ENCODE measurements at regions not wholly inside any gene's neighbourhood (a gene's known extent, or its start where the extent isn't known, plus 50 kb on each side); places are given as distances from the start of the nearest gene placed in this dataset.

GRCh38 chr1:209430821-209431259 lies 152.7 kb upstream of the CAMK1G start:
- Histone ChIP-seq H3K4me3 (ENCODE audit: low read depth, low read length) (no peak overlapping the region), H3K27me3 (ENCODE audit: control insufficient read depth, insufficient read depth, low read length) (no peaks in the 10 kb centered on the region), H3K36me3 (ENCODE audit: control insufficient read depth, insufficient read depth, low read length) (no peaks in the 10 kb centered on the region)
- no peak for DNase-seq (ENCODE audit: low read depth)
- TF ChIP-seq, protein P1, sequence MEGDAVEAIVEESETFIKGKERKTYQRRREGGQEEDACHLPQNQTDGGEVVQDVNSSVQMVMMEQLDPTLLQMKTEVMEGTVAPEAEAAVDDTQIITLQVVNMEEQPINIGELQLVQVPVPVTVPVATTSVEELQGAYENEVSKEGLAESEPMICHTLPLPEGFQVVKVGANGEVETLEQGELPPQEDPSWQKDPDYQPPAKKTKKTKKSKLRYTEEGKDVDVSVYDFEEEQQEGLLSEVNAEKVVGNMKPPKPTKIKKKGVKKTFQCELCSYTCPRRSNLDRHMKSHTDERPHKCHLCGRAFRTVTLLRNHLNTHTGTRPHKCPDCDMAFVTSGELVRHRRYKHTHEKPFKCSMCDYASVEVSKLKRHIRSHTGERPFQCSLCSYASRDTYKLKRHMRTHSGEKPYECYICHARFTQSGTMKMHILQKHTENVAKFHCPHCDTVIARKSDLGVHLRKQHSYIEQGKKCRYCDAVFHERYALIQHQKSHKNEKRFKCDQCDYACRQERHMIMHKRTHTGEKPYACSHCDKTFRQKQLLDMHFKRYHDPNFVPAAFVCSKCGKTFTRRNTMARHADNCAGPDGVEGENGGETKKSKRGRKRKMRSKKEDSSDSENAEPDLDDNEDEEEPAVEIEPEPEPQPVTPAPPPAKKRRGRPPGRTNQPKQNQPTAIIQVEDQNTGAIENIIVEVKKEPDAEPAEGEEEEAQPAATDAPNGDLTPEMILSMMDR (IDR thresholded peaks at IDR 0.05; ENCODE audit: insufficient read depth, low read length, poor library complexity, severe bottlenecking): no peak

- TF ChIP-seq, protein P1 (IDR thresholded peaks at IDR 0.05; ENCODE audit: insufficient read depth, low read length, poor library complexity, severe bottlenecking): no peak
- H3K4me3 ChIP-seq (ENCODE audit: low read depth, low read length): no peak overlapping the region
- H3K27me3 ChIP-seq (ENCODE audit: control insufficient read depth, insufficient read depth, low read length): no peaks in the 10 kb centered on the region
- no peaks in the 10 kb centered on the region for H3K36me3 ChIP-seq (ENCODE audit: control insufficient read depth, insufficient read depth, low read length)
- DNase-seq (ENCODE audit: low read depth): no peak
These were observed 152.1 kb upstream of the CAMK1G start for GRCh38 chr1:209431402-209431801.

GRCh38 chr1:209431813-209432442 lies 151.6 kb upstream of the CAMK1G start:
- TF ChIP-seq, protein P1 (IDR thresholded peaks at IDR 0.05; ENCODE audit: insufficient read depth, low read length, poor library complexity, severe bottlenecking): no peak
- Histone ChIP-seq H3K4me3 (ENCODE audit: low read depth, low read length) (no peak overlapping the region), H3K27me3 (ENCODE audit: control insufficient read depth, insufficient read depth, low read length) (no peaks in the 10 kb centered on the region), H3K36me3 (ENCODE audit: control insufficient read depth, insufficient read depth, low read length) (no peaks in the 10 kb centered on the region)
- no peak for DNase-seq (ENCODE audit: low read depth)

DNA sequence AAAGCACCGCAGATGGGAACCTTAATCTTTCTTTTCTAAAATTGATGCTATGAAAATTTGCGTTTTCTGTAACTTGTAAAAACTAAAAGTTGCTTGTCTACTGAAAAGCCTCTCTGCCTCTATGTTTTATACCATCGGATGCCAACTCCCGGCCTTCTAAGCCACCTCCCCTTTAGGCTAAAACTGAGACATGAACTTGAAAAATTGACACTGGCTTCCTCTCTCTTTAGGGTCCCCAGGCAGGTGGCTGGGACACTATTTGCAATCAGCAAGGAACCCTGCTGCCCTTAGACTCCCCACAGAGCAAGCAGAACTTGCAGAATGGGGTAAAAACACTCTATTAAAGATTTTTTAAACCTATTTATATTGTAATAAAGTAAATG lies 151.1 kb upstream of the CAMK1G start:
- Histone ChIP-seq H3K4me3 (ENCODE audit: low read depth, low read length) (no peak overlapping the region), H3K27me3 (ENCODE audit: control insufficient read depth, insufficient read depth, low read length) (no peaks in the 10 kb centered on the region), H3K36me3 (ENCODE audit: control insufficient read depth, insufficient read depth, low read length) (no peaks in the 10 kb centered on the region)
- no peak for DNase-seq (ENCODE audit: low read depth)
- TF ChIP-seq, protein P1 (IDR thresholded peaks at IDR 0.05; ENCODE audit: insufficient read depth, low read length, poor library complexity, severe bottlenecking): no peak

DNA sequence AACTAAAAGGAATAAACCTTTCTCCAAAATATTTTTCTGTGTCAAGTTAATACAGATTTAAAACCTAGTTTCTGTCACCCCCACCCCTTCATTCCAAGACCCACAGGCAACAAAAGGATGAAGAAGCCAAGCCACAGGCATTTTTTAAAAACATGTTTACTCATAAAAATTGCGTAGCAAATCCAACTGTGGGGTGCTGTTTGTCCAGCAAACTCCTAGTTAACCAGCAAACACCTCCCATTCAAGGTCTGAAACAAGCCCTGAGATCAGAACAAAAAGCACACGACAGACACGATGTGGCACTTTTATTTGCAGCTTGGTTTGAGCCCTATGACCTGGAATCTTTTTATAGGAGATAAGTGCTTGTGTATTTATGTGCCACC lies 149.9 kb upstream of the CAMK1G start:
- Histone ChIP-seq H3K36me3 (ENCODE audit: control insufficient read depth, insufficient read depth, low read length) (no peaks in the 10 kb centered on the region), H3K4me3 (ENCODE audit: low read depth, low read length) (no peak overlapping the region), H3K27me3 (ENCODE audit: control insufficient read depth, insufficient read depth, low read length) (no peaks in the 10 kb centered on the region)
- TF ChIP-seq, protein P1 (IDR thresholded peaks at IDR 0.05; ENCODE audit: insufficient read depth, low read length, poor library complexity, severe bottlenecking): no peak
- DNase-seq (ENCODE audit: low read depth): no peak

GRCh38 chr1:209434066-209434465 lies 149.4 kb upstream of the CAMK1G start:
- no peaks in the 10 kb centered on the region for H3K27me3 ChIP-seq (ENCODE audit: control insufficient read depth, insufficient read depth, low read length)
- no peak overlapping the region for H3K4me3 ChIP-seq (ENCODE audit: low read depth, low read length)
- H3K36me3 ChIP-seq (ENCODE audit: control insufficient read depth, insufficient read depth, low read length): no peaks in the 10 kb centered on the region
- no peak for DNase-seq (ENCODE audit: low read depth)
- TF ChIP-seq, protein P1 (IDR thresholded peaks at IDR 0.05; ENCODE audit: insufficient read depth, low read length, poor library complexity, severe bottlenecking): no peak
